H54 (cell line): ENCODE measurements at regions not wholly inside any gene's neighbourhood (a gene's known extent, or its start where the extent isn't known, plus 50 kb on each side); places are given as distances from the start of the nearest gene placed in this dataset.

Source experiments
- DNase-seq: peaks from one replicate; pipeline ENCODE4 v3.0.0; 2011; ENCODE audit warnings: low spot score, mixed read lengths; ENCODE audit not compliant: insufficient read length
- FAIRE-seq: peaks from 3 replicates; lab custom pipeline; 2011; peaks lifted over from hg19 to GRCh38; lab: Jason Lieb, UNC
- POLR2A ChIP-seq: IDR thresholded peaks from 2 replicates; pipeline ENCODE4 v1.6.1; 2011; ENCODE audit warnings: low read depth, mild to moderate bottlenecking, low read length

GRCh38 chr5:152503206-152503605 is 98.1 kb upstream of the NMUR2 start:
- TF ChIP-seq POLR2A = no peak
- FAIRE-seq (no peak), DNase-seq (no peak)

- DNase-seq (peak; percentile 7), FAIRE-seq (peak; percentile 87)
- no peak for TF ChIP-seq POLR2A
These were observed 100.5 kb upstream of the NMUR2 start for GRCh38 chr5:152505442-152506042.

GRCh38 chr5:152511120-152511519 is 106.0 kb upstream of the NMUR2 start:
- TF ChIP-seq POLR2A = no peak
- FAIRE-seq = no peak
- DNase-seq = no peak

DNA sequence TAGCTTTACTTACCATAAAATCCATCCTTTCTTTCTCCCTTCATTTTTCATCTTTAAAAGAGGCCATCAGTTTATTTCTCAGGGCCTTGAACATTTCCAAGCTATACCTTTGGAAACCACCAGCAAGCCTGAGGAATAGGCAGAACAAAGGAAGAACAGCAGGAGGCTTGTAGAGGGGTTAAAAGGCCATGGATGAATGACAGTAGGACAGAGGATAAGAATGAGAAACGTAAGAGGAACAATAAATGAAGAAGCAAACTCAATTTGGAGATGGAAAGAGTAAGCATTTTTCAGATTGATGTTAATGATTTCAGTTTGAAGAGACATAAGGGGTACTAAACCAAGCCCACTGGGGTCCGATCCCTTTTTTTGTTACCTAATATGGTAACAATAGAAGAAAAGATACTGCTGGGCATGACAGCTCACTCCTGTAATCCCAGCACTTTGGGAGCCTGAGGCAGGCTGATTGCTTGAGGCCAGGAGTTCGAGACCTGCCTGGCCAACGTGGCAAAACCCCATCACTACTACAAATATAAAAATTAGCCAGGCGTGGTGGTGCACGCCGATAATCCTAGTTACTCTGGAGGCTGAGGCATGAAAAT is 106.6 kb upstream of the NMUR2 start:
- TF ChIP-seq POLR2A = no peak
- FAIRE-seq = no peak
- DNase-seq = no peak

- no peak for TF ChIP-seq POLR2A
- peak; percentile 6 for DNase-seq
- FAIRE-seq = no peak
These were observed 109.8 kb upstream of the NMUR2 start for GRCh38 chr5:152514827-152515397.

DNA sequence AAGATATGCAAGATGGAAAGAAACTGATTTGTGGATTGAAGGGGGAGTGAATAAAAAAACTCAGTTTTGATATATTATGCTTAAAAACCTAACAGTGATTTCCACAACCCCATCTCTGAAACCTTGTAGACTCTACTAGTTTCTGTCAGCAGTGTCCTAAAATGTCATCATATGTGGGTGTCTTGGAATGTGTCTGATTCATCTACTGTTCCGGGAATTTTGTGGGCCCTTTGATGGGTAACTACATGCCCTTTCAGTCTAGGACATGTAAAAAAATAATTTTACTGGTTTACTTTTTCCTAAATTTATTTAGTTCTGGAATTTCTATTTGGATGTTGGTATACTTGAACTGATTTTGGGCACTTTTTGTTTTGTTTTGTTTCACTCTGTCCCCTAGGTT is 118.9 kb upstream of the NMUR2 start:
- TF ChIP-seq POLR2A = no peak
- FAIRE-seq = no peak

GRCh38 chr5:152527358-152528052 is 122.4 kb upstream of the NMUR2 start:
- no peak for FAIRE-seq
- no peak for TF ChIP-seq POLR2A

More for the DNA sequence above, 118.9 kb upstream of the NMUR2 start:
- DNase-seq = no peak

DNA sequence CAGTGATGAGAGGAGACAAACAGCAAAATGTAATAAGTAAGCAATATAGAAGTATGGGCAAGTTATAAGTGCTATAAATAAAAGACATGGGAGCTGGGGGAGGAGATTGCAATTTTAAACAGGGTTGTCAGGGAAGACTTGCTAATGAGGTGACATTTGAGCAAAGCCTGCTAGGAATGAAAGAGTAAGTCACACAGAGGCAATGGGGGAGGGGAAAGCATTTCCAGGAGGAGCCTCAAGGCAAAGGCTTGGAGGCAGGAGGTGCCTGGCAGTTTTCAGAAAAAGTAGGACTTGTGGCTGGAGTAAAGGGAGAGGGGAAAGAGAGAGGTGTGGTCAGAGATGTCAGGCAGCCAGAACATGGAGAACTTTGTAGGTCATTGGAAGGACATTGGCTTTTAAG is 124.4 kb upstream of the NMUR2 start:
- no peak for DNase-seq
- no peak for TF ChIP-seq POLR2A
- FAIRE-seq = no peak

More at GRCh38 chr5:152527358-152528052, 122.4 kb upstream of the NMUR2 start:
- no peak for DNase-seq

DNA sequence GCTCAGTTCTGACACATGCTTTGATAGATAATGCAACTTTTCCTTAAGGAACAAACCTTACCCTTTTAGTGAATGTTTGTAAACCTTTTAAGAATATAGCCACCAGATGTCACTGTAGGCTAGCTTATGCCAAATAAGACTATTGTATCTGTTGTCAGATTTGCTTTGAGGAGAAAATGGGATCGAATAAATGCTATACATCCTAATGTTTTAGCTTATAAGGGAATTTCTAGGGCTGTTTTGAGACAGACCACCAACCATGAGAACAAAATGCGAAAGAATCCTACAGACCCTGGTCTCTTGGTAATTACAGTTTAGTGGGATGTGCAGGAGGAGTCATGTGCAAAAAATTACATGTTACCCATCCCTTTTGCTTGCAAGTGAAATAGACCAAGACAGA is 127.6 kb upstream of the NMUR2 start:
- TF ChIP-seq POLR2A = no peak
- peak; percentile 8 for DNase-seq
- FAIRE-seq = peak; percentile 72

- TF ChIP-seq POLR2A = no peak
- FAIRE-seq (no peak), DNase-seq (no peak)
These were observed 129.6 kb upstream of the NMUR2 start for GRCh38 chr5:152534641-152535040.

DNA sequence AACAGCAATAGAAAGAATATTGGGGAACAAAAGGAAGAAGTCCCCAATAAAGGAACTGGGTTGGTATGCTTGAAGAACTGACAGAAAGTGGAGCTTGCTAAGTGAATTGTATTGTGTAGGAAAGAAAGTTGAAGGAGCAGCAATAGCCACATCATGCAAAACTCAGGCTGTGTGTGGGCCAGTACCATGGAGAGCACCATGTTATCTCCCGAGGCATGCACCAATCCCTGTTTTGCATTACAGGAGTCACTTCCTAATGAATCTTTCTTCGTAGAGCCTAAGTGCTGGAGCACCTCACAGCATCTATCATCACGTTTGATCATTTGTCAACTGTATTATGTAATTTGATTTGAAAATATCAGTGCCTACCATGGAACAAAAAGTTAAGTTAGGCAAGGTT is 137.7 kb upstream of the NMUR2 start:
- no peak for DNase-seq
- TF ChIP-seq POLR2A = no peak
- FAIRE-seq = no peak

DNA sequence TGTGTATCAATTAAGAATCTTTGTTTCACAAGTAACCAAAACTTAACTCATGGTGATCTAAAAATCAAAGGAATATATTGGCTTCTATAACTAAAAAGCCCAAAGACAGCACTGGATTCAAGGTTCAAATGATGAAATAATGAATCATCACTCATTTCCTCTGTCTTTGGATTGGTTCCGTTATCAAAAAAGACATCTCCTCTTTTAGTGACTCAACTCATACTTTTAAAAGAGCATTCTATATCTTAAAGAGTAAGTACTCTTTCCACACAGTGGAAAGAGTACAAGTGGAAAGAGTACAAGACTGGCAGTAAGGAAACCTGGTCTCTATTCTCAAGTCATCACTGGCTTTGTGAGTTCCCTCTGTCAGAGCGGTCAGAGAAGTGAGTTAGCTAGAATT is 141.4 kb upstream of the NMUR2 start:
- FAIRE-seq = no peak
- no peak for TF ChIP-seq POLR2A
- no peak for DNase-seq

DNA sequence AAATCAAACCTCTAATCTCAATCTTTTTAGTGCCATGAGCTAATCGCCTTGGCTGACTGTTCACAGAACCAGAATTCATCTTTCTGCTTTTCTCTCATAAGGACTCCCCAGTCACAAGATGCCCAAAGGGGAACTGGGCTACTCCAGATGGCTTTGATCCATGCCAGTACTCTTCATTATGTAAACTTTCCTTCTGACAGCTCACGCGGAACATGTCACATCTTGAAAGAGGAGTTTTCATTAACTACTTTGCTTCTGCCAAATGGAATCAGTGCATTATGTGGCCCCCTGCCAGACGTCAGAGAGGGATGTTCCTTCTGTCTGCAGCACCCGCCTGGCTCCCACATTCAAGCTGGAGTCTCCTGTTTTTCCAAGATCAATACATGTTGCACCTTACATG is 142.1 kb upstream of the NMUR2 start:
- TF ChIP-seq POLR2A = no peak
- FAIRE-seq = no peak
- no peak for DNase-seq

- TF ChIP-seq POLR2A = no peak
- DNase-seq (no peak), FAIRE-seq (no peak)
These were observed 144.6 kb upstream of the NMUR2 start for GRCh38 chr5:152549709-152550108.

DNA sequence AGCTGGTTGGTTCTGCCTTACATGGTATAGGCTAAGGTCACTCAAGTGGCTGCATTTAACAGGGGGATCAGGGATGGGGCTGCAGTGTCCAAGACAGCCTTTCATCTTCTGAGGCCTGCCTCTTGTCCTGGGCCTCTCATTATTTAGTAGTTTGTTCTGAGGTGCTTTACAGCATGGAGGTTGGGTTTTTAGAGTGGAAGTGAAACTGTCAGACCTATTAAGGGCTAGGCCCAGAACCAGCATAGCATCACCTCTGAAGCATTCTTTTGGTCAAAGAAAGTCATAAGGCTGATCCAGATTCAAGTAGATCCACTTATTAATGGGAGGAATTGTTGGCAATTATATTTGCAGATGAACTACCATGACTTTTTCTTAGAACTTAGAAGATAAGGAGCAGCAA is 146.0 kb upstream of the NMUR2 start:
- TF ChIP-seq POLR2A = no peak
- FAIRE-seq (no peak), DNase-seq (no peak)
